K562 (cell line): ENCODE measurements at regions not wholly inside any gene's neighbourhood (a gene's known extent, or its start where the extent isn't known, plus 50 kb on each side); places are given as distances from the start of the nearest gene placed in this dataset.

Source experiments
- CC2D1A ChIP-seq: fragments of 450-650 bp; IDR thresholded peaks from 2 replicates; pipeline ENCODE4 v1.6.1; 2017; ENCODE audit warnings: mild to moderate bottlenecking
- MAFG ChIP-seq: fragments of 450-650 bp; conservative IDR thresholded peaks from 2 replicates; pipeline ENCODE4 v1.6.1; 2016; ENCODE audit warnings: missing genetic modification characterization, missing compliant biosample characterization
- NR2F6 ChIP-seq: fragments of 450-650 bp; formaldehyde crosslinking; IDR thresholded peaks from 2 replicates; pipeline ENCODE4 v1.4.0; 2020; ENCODE audit warnings: mild to moderate bottlenecking
- SRSF9 ChIP-seq: fragments of 200-400 bp; formaldehyde crosslinking; IDR thresholded peaks from 2 replicates; pipeline ENCODE4 v1.6.1; 2017; ENCODE audit warnings: low read depth, low read length, borderline replicate concordance
- TEAD4 ChIP-seq, 2 experiments: sonication (generic) in 1 of 2; formaldehyde crosslinking in 1 of 2; IDR thresholded peaks; 2 replicates each; pipeline versions ENCODE4 v1.6.1 to v1.8.0; 2012 to 2022; ENCODE audit warnings: borderline replicate concordance in 1 of 2, inconsistent platforms in 1 of 2, low read length in 1 of 2, mild to moderate bottlenecking in 1 of 2, missing genetic modification reagents in 1 of 2
- ZNF830 ChIP-seq: fragments of 250-450 bp; sonication (Bioruptor Pico); IDR thresholded peaks from 2 replicates; pipeline ENCODE4 v1.5.0; 2021; ENCODE audit warnings: mild to moderate bottlenecking
- TF ChIP-seq, protein P1 (sequence below), 3 experiments: IDR thresholded peaks in 2 of 3; conservative IDR thresholded peaks in 1 of 3; 2 replicates each; pipeline ENCODE4 v1.5.1; 2011 to 2012; ENCODE audit warnings: low read length in 3 of 3, mild to moderate bottlenecking in 3 of 3, control low read depth in 2 of 3, improper control_type of control experiment in 1 of 3, inconsistent platforms in 1 of 3, low read depth in 1 of 3, mixed read lengths in 1 of 3, moderate library complexity in 1 of 3; ENCODE audit not compliant: insufficient read depth in 2 of 3
- TF ChIP-seq, protein P2 (sequence below): sonication (generic); formaldehyde crosslinking; IDR thresholded peaks from 2 replicates; pipeline ENCODE4 v1.5.0; 2020; ENCODE audit warnings: missing genetic modification reagents

DNA sequence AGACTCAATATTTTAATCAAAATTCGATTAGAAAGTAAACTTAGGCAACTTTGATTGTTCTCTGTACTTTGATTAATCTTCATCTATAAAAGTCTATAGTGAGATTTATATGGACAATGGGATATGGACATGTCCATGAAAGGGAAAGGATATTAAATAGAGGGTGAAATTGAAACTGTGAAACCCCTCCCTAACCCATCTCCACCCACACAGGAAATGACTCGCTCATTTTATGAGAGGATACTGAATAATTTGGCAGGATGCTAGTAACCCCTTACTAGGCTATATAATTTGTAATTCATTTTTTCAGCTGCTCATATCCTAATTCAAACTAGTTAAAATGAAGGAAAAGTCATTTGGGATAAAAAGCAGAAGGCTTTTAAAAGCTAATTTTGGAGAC, 328.0 kb upstream of the ATP2B1 start:
- TF ChIP-seq CC2D1A: no peak
- no peak for TF ChIP-seq MAFG
- TF ChIP-seq NR2F6 (CRISPR knock-in tag): no peak
- TF ChIP-seq, protein P1, sequence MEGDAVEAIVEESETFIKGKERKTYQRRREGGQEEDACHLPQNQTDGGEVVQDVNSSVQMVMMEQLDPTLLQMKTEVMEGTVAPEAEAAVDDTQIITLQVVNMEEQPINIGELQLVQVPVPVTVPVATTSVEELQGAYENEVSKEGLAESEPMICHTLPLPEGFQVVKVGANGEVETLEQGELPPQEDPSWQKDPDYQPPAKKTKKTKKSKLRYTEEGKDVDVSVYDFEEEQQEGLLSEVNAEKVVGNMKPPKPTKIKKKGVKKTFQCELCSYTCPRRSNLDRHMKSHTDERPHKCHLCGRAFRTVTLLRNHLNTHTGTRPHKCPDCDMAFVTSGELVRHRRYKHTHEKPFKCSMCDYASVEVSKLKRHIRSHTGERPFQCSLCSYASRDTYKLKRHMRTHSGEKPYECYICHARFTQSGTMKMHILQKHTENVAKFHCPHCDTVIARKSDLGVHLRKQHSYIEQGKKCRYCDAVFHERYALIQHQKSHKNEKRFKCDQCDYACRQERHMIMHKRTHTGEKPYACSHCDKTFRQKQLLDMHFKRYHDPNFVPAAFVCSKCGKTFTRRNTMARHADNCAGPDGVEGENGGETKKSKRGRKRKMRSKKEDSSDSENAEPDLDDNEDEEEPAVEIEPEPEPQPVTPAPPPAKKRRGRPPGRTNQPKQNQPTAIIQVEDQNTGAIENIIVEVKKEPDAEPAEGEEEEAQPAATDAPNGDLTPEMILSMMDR (IDR thresholded peaks at IDR 0.05 in 2 of 3, conservative IDR thresholded peaks at IDR 0.05 in 1 of 3; ENCODE audit: insufficient read depth in 2 of 3, low read depth in 1 of 3, low read length in 3 of 3): no peak
- TF ChIP-seq, protein P2, sequence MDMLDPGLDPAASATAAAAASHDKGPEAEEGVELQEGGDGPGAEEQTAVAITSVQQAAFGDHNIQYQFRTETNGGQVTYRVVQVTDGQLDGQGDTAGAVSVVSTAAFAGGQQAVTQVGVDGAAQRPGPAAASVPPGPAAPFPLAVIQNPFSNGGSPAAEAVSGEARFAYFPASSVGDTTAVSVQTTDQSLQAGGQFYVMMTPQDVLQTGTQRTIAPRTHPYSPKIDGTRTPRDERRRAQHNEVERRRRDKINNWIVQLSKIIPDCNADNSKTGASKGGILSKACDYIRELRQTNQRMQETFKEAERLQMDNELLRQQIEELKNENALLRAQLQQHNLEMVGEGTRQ (CRISPR knock-in tag): no peak
- no peak for TF ChIP-seq TEAD4 (IDR thresholded peaks at IDR 0.05; ENCODE audit: low read length)
- TF ChIP-seq TEAD4 (CRISPR knock-in tag; IDR thresholded peaks at IDR 0.05; ENCODE audit: borderline replicate concordance): no peak
- no peak for TF ChIP-seq ZNF830 (CRISPR knock-in tag)
- TF ChIP-seq SRSF9: no peak
